ENCODE measurements at regions not wholly inside any gene's neighbourhood (a gene's known extent, or its start where the extent isn't known, plus 50 kb on each side); places are given as distances from the start of the nearest gene placed in this dataset.

DNA sequence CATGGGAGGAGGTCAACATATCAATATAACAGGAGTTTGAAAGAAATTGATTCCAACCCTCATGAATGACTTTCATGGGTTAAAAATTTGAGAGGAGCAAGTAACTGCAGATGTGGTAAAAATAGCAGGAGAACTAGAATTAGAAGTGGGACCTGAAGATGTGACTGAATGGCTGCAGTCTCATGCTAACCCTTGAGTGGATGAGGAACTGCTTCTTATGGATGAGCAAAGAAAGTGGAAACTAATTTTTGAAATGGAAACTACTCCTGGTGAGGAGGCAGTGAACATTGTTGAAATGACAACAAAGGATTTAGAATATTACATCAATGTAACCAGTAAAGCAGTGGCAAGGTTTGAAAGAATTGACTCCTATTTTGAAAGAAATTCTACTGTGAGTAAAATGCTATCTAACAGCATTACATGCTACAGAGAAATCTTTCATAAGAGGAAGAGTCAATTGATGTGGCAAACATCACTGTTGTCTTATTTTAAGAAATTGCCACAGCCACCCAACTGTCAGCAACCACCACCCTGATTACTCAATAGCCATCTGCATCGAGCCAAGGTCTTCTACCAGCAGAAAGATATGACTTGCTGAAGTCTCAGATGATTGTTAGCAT lies 1683.2 kb downstream of the MAT2B start:
- Histone ChIP-seq H3K36me3 (replicated peaks in 1 of 2; ENCODE audit: control insufficient read depth in 1 of 2, insufficient read depth in 2 of 2, low read length in 2 of 2) (no peaks in the 10 kb centered on the region), H3K9ac (ENCODE audit: insufficient read depth, low read length, poor library complexity, severe bottlenecking) (no peak overlapping the region), H3K27ac (ENCODE audit: low read depth in 1 of 2, low read length in 2 of 2) (peak overlapping the region in 1 of 2 donors; percentile 86), H3K4me2 (replicated peaks; ENCODE audit: extremely low read depth, low read length, poor library complexity, severe bottlenecking) (peak overlapping the region; percentile 68), H3K27me3 (ENCODE audit: control insufficient read depth in 2 of 2, insufficient read depth in 2 of 2, low read length in 2 of 2) (no peaks in the 10 kb centered on the region), H3K4me3 (replicated peaks in 1 of 3; ENCODE audit: low read depth in 2 of 3, low read length in 3 of 3) (peak overlapping the region in 2 of 3 experiments; percentile 5 to 57), H2AFZ (ENCODE audit: insufficient read depth, low read depth, low read length, poor library complexity, severe bottlenecking) (no peak overlapping the region), H3K79me2 (ENCODE audit: insufficient read depth, low read length) (no peaks in the 10 kb centered on the region), H3K9me3 (replicated peaks in 1 of 2; ENCODE audit: control insufficient read depth in 1 of 2, insufficient read depth in 1 of 2, low read length in 2 of 2) (peaks cover 12% of the 10 kb centered on the region in 2 donors), H3K4me1 (ENCODE audit: control insufficient read depth in 1 of 2, insufficient read depth in 2 of 2, low read length in 2 of 2) (peaks cover 44 to 56% of the 10 kb centered on the region in 2 donors), H4K20me1 (ENCODE audit: insufficient read depth, low read length) (no peaks in the 10 kb centered on the region)
- intact Hi-C loops (cut with micrococcal nuclease): loop anchor here in 1 of 2 donors (10.0 kb wide), 1 partner anchor 54 kb away; no protein-coding TSS in a partner anchor
- TF ChIP-seq CTCF (IDR thresholded peaks at IDR 0.05): no peak
- H3K36me3 Mint-ChIP-seq: peaks cover 4 to 7% of the 10 kb centered on the region in 2 donors
- peak overlapping the region; percentile 82 to 97 (median 95) for H3K27ac Mint-ChIP-seq
- peaks cover 9 to 19% (median 12%) of the 10 kb centered on the region in 7 donors for H3K9me3 Mint-ChIP-seq
- H3K4me3 Mint-ChIP-seq: peak overlapping the region; percentile 28 to 36
- no peaks in the 10 kb centered on the region for H3K27me3 Mint-ChIP-seq (ENCODE audit: low read depth in 3 of 3)
- no CpG with 5 or more reads among the region's 1 CpG for whole genome bisulfite sequencing (ENCODE audit: insufficient coverage)
- H3K4me1 Mint-ChIP-seq: peaks cover 44% of the 10 kb centered on the region
- DNase-seq: peak; percentile 77 to 88 (median 81)

DNA sequence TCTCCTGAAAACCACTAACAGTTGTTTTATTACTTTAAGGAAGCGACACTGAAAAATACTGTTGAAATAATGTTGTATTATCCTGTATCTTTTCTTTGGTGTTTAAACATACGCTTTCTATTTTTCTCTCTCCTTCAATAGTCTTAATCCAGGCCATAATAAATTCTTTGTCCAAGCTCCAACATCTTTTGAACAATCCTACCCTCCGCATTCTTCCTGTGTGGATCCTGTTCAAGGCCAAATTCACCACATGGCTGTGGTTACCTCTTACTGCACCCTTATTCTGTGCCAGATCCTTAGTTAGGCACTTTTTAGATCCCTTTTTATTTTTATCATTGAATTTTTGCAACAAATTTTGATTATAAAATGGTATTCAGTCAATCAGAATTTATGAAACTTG lies 1691.5 kb downstream of the MAT2B start:
- H3K27me3 ChIP-seq (ENCODE audit: control insufficient read depth in 2 of 2, insufficient read depth in 2 of 2, low read length in 2 of 2): no peaks in the 10 kb centered on the region
- H3K4me1 ChIP-seq (ENCODE audit: control insufficient read depth in 1 of 2, insufficient read depth in 2 of 2, low read length in 2 of 2): peaks cover 6 to 7% of the 10 kb centered on the region in 2 donors
- no peaks in the 10 kb centered on the region for H3K79me2 ChIP-seq (ENCODE audit: insufficient read depth, low read length)
- H3K4me3 Mint-ChIP-seq: no peak overlapping the region
- H3K36me3 ChIP-seq (replicated peaks in 1 of 2; ENCODE audit: control insufficient read depth in 1 of 2, insufficient read depth in 2 of 2, low read length in 2 of 2): no peaks in the 10 kb centered on the region
- H3K4me1 Mint-ChIP-seq: peaks cover 13% of the 10 kb centered on the region
- no peak overlapping the region for H3K27ac ChIP-seq (ENCODE audit: low read depth in 1 of 2, low read length in 2 of 2)
- no peak overlapping the region for H3K4me3 ChIP-seq (replicated peaks in 1 of 3; ENCODE audit: low read depth in 2 of 3, low read length in 3 of 3)
- no peak overlapping the region for H2AFZ ChIP-seq (ENCODE audit: insufficient read depth, low read depth, low read length, poor library complexity, severe bottlenecking)
- intact Hi-C loops (cut with micrococcal nuclease): no loop called here
- H3K9me3 Mint-ChIP-seq: peaks cover 2 to 24% (median 13%) of the 10 kb centered on the region in 7 donors
- no peak overlapping the region for H3K9ac ChIP-seq (ENCODE audit: insufficient read depth, low read length, poor library complexity, severe bottlenecking)
- H3K27ac Mint-ChIP-seq: no peak overlapping the region
- H3K36me3 Mint-ChIP-seq: peaks cover 0 to 2% of the 10 kb centered on the region in 2 donors
- no peaks in the 10 kb centered on the region for H3K27me3 Mint-ChIP-seq (ENCODE audit: low read depth in 3 of 3)
- no peak for DNase-seq
- no peak for TF ChIP-seq CTCF (IDR thresholded peaks at IDR 0.05)
- no peaks in the 10 kb centered on the region for H4K20me1 ChIP-seq (ENCODE audit: insufficient read depth, low read length)
- H3K4me2 ChIP-seq (replicated peaks; ENCODE audit: extremely low read depth, low read length, poor library complexity, severe bottlenecking): no peak overlapping the region
- H3K9me3 ChIP-seq (replicated peaks in 1 of 2; ENCODE audit: control insufficient read depth in 1 of 2, insufficient read depth in 1 of 2, low read length in 2 of 2): peaks cover 11 to 17% of the 10 kb centered on the region in 2 donors
- 100% methylated on average over 1 of the region's 3 CpGs for WGBS (ENCODE audit: insufficient coverage)

All from CD14-positive monocyte (primary cell).